WTC11 (cell line): ENCODE measurements at regions not wholly inside any gene's neighbourhood (a gene's known extent, or its start where the extent isn't known, plus 50 kb on each side); places are given as distances from the start of the nearest gene placed in this dataset.

ENCODE experiments used
- ATAC-seq: fragments of 200-7000 bp; cut with Tn5 transposase; 2 replicates; pipeline ENCODE4 v1.10.0; 2021; ENCODE audit warnings: mild to moderate bottlenecking, moderate library complexity
- CTCF ChIA-PET: fragments of 300-600 bp; sonication (Branson Sonifier 250); formaldehyde crosslinking; loops from one replicate; lab custom pipeline; 2021; ENCODE audit warnings: antibody characterized with exemption; lab: Charles Lee
- POLR2A ChIA-PET: fragments of 350-600 bp; sonication (Branson Sonifier 250); formaldehyde crosslinking; loops from one replicate; lab custom pipeline; 2021; ENCODE audit warnings: antibody characterized with exemption; lab: Charles Lee
- DNase-seq: peaks from one replicate; pipeline ENCODE4 v3.0.0; 2021; ENCODE audit warnings: low spot score
- H3K27ac Mint-ChIP-seq: 2 replicates; pipeline ENCODE4 v1.8.0; 2021; ENCODE audit warnings: mixed read lengths
- H3K27me3 Mint-ChIP-seq: 2 replicates; pipeline ENCODE4 v1.8.0; 2021; ENCODE audit warnings: low read depth, mild to moderate bottlenecking, moderate library complexity, mixed read lengths
- H3K36me3 Mint-ChIP-seq: 2 replicates; pipeline ENCODE4 v1.8.0; 2021; ENCODE audit warnings: mixed read lengths
- H3K4me1 Mint-ChIP-seq: 2 replicates; pipeline ENCODE4 v1.8.0; 2022; ENCODE audit warnings: mixed read lengths
- H3K4me3 Mint-ChIP-seq: 2 replicates; pipeline ENCODE4 v1.8.0; 2021; ENCODE audit warnings: mild to moderate bottlenecking, moderate library complexity, mixed read lengths
- H3K9me3 Mint-ChIP-seq: 2 replicates; pipeline ENCODE4 v1.8.0; 2021; ENCODE audit warnings: mixed read lengths
- AFF4 ChIP-seq: sonication (generic); formaldehyde crosslinking; IDR thresholded peaks from 2 replicates; pipeline ENCODE4 v1.8.1; 2023; ENCODE audit warnings: mild to moderate bottlenecking, missing genetic modification reagents, borderline replicate concordance
- ATF2 ChIP-seq: sonication (generic); formaldehyde crosslinking; IDR thresholded peaks from 2 replicates; pipeline ENCODE4 v1.8.1; 2022; ENCODE audit warnings: low read depth, missing genetic modification reagents, borderline replicate concordance
- ESRRA ChIP-seq: sonication (generic); formaldehyde crosslinking; IDR thresholded peaks from 2 replicates; pipeline ENCODE4 v1.8.1; 2022; ENCODE audit warnings: mild to moderate bottlenecking, missing genetic modification reagents, borderline replicate concordance
- FOXP4 ChIP-seq: sonication (generic); formaldehyde crosslinking; IDR thresholded peaks from 2 replicates; pipeline ENCODE4 v1.8.0; 2022; ENCODE audit warnings: mild to moderate bottlenecking, missing genetic modification reagents
- HMGA2 ChIP-seq: fragments of 250-450 bp; sonication (Bioruptor Pico); IDR thresholded peaks from 2 replicates; pipeline ENCODE4 v1.4.0; 2021; ENCODE audit warnings: mild to moderate bottlenecking, moderate library complexity
- IRF2 ChIP-seq: sonication (generic); formaldehyde crosslinking; IDR thresholded peaks from 2 replicates; pipeline ENCODE4 v1.8.0; 2022; ENCODE audit warnings: low read depth, missing genetic modification reagents, borderline replicate concordance
- JAZF1 ChIP-seq: fragments of 250-450 bp; sonication (Bioruptor Pico); IDR thresholded peaks from 2 replicates; pipeline ENCODE4 v1.9.0; 2021; ENCODE audit warnings: moderate library complexity, mild to moderate bottlenecking, inconsistent platforms
- MXD4 ChIP-seq: fragments of 250-450 bp; sonication (Bioruptor Pico); IDR thresholded peaks from 2 replicates; pipeline ENCODE4 v1.8.0; 2021; ENCODE audit warnings: mild to moderate bottlenecking, moderate library complexity, borderline replicate concordance
- OVOL2 ChIP-seq: fragments of 250-450 bp; sonication (Bioruptor Pico); IDR thresholded peaks from 2 replicates; pipeline ENCODE4 v1.9.0; 2021; ENCODE audit warnings: mild to moderate bottlenecking, borderline replicate concordance
- RELA ChIP-seq: sonication (generic); formaldehyde crosslinking; IDR thresholded peaks from 2 replicates; pipeline ENCODE4 v1.8.1; 2022; ENCODE audit warnings: missing genetic modification reagents, mild to moderate bottlenecking, borderline replicate concordance
- SP1 ChIP-seq: sonication (generic); formaldehyde crosslinking; conservative IDR thresholded peaks from 2 replicates; pipeline ENCODE4 v1.8.1; 2022; ENCODE audit warnings: missing genetic modification reagents
- STAT6 ChIP-seq: sonication (generic); formaldehyde crosslinking; conservative IDR thresholded peaks from 2 replicates; pipeline ENCODE4 v1.8.1; 2023; ENCODE audit warnings: mild to moderate bottlenecking, low read depth, missing genetic modification reagents, moderate library complexity
- TCF7 ChIP-seq: sonication (generic); formaldehyde crosslinking; IDR thresholded peaks from 2 replicates; pipeline ENCODE4 v1.8.0; 2022; ENCODE audit warnings: mild to moderate bottlenecking, low read depth, missing genetic modification reagents, moderate library complexity
- TEAD4 ChIP-seq: sonication (generic); formaldehyde crosslinking; IDR thresholded peaks from 2 replicates; pipeline ENCODE4 v1.8.0; 2022; ENCODE audit warnings: mild to moderate bottlenecking, missing genetic modification reagents
- ZBTB21 ChIP-seq: sonication (generic); formaldehyde crosslinking; IDR thresholded peaks from 2 replicates; pipeline ENCODE4 v1.8.1; 2023; ENCODE audit warnings: mild to moderate bottlenecking, missing genetic modification reagents, borderline replicate concordance
- ZNF121 ChIP-seq: sonication (generic); formaldehyde crosslinking; IDR thresholded peaks from 2 replicates; pipeline ENCODE4 v1.8.0; 2023; ENCODE audit warnings: missing genetic modification reagents
- ZNF219 ChIP-seq: sonication (generic); formaldehyde crosslinking; IDR thresholded peaks from 2 replicates; pipeline ENCODE4 v1.8.0; 2023; ENCODE audit warnings: missing genetic modification reagents, mild to moderate bottlenecking, borderline replicate concordance
- ZNF232 ChIP-seq: sonication (generic); formaldehyde crosslinking; IDR thresholded peaks from 2 replicates; pipeline ENCODE4 v1.8.0; 2022; ENCODE audit warnings: mild to moderate bottlenecking, missing genetic modification reagents
- ZNF317 ChIP-seq: sonication (generic); formaldehyde crosslinking; IDR thresholded peaks from 2 replicates; pipeline ENCODE4 v1.8.1; 2023; ENCODE audit warnings: low read depth, mild to moderate bottlenecking, moderate library complexity, missing genetic modification reagents, borderline replicate concordance
- ZNF416 ChIP-seq: fragments of 250-450 bp; sonication (Bioruptor Pico); IDR thresholded peaks from 2 replicates; pipeline ENCODE4 v1.9.0; 2021; ENCODE audit warnings: mild to moderate bottlenecking, inconsistent platforms
- ZNF532 ChIP-seq: fragments of 250-450 bp; sonication (Bioruptor Pico); IDR thresholded peaks from 2 replicates; pipeline ENCODE4 v1.9.0; 2021; ENCODE audit warnings: mild to moderate bottlenecking, borderline replicate concordance

GRCh38 chr4:115331241-115331640 lies 217.8 kb upstream of the NDST4 start:
- Mint-ChIP-seq H3K27me3 (no peaks in the 10 kb centered on the region), H3K27ac (no peak overlapping the region), H3K36me3 (no peaks in the 10 kb centered on the region), H3K4me1 (no peaks in the 10 kb centered on the region)
- POLR2A ChIA-PET, result no interaction called here
- ATAC-seq, result no peak
- TF ChIP-seq RELA (CRISPR knock-in tag) (no peak), ZNF219 (CRISPR knock-in tag) (no peak), ZNF317 (no peak), ESRRA (CRISPR knock-in tag) (no peak), ZNF121 (CRISPR knock-in tag) (no peak), IRF2 (CRISPR knock-in tag) (no peak), OVOL2 (CRISPR knock-in tag) (no peak)
- TF ChIP-seq, all 79 proteins: peak for 0
- CTCF ChIA-PET, result interaction anchor here (0.9 kb wide), 1 partner anchor 551 kb away, joined by 3 read pairs; no protein-coding TSS in a partner anchor
- DNase-seq, result no peak
- Mint-ChIP-seq H3K9me3 (no peaks in the 10 kb centered on the region), H3K4me3 (no peak overlapping the region)

GRCh38 chr4:115325836-115326235 lies 212.4 kb upstream of the NDST4 start:
- H3K36me3 Mint-ChIP-seq, result no peaks in the 10 kb centered on the region
- ATAC-seq (no peak), DNase-seq (no peak)
- H3K4me3 Mint-ChIP-seq, result no peak overlapping the region
- peaks cover 15% of the 10 kb centered on the region for H3K4me1 Mint-ChIP-seq
- ChIA-PET CTCF (no interaction called here), POLR2A (no interaction called here)
- H3K27ac Mint-ChIP-seq, result no peak overlapping the region
- H3K27me3 Mint-ChIP-seq, result no peaks in the 10 kb centered on the region
- H3K9me3 Mint-ChIP-seq, result no peaks in the 10 kb centered on the region
- TF ChIP-seq ZNF416 (CRISPR knock-in tag) (no peak), SP1 (CRISPR knock-in tag) (no peak), AFF4 (CRISPR knock-in tag) (no peak), TEAD4 (CRISPR knock-in tag) (no peak), ZBTB21 (CRISPR knock-in tag) (no peak), ZNF532 (no peak), FOXP4 (no peak), ESRRA (CRISPR knock-in tag) (no peak), TCF7 (CRISPR knock-in tag) (no peak), ATF2 (CRISPR knock-in tag) (no peak), JAZF1 (no peak), STAT6 (no peak), HMGA2 (no peak), ZNF232 (CRISPR knock-in tag) (no peak), MXD4 (no peak)
